CD14-positive monocyte (primary cell): ENCODE measurements at regions not wholly inside any gene's neighbourhood (a gene's known extent, or its start where the extent isn't known, plus 50 kb on each side); places are given as distances from the start of the nearest gene placed in this dataset.
"Not testable (repeated sequence)": the region's sequence is repeated elsewhere in the genome, so short reads cannot be mapped to it uniquely, and the experiment has no call there.

Experiments used
- DNase-seq, 3 donors: peaks; one replicate each; pipeline ENCODE4 v3.0.0-alpha.2; 2011 to 2022
- H2AFZ ChIP-seq: 2 replicates; pipeline ENCODE4 v1.6.0; 2012; ENCODE audit warnings: mild to moderate bottlenecking, low read depth, low read length, inconsistent platforms; ENCODE audit not compliant: insufficient read depth, poor library complexity, severe bottlenecking
- H3K27ac ChIP-seq, 2 donors: 1 replicate in 1 of 2; 2 replicates in 1 of 2; pipeline ENCODE4 v1.5.1; 2012 to 2013; ENCODE audit warnings: low read length in 2 of 2, control low read depth in 1 of 2, inconsistent platforms in 1 of 2, low read depth in 1 of 2, mild to moderate bottlenecking in 1 of 2
- H3K27me3 ChIP-seq, 2 donors: one replicate each; pipeline versions ENCODE4 v1.6.0 to v1.6.1; 2011 to 2013; ENCODE audit warnings: low read length in 2 of 2; ENCODE audit not compliant: control insufficient read depth in 2 of 2, insufficient read depth in 2 of 2
- H3K36me3 ChIP-seq, 2 donors: replicated peaks in 1 of 2; 1 replicate in 1 of 2; 2 replicates in 1 of 2; pipeline versions ENCODE4 v1.5.1 to v1.6.1; 2012 to 2013; ENCODE audit warnings: low read length in 2 of 2, control low read depth in 1 of 2, inconsistent platforms in 1 of 2, mild to moderate bottlenecking in 1 of 2; ENCODE audit not compliant: insufficient read depth in 2 of 2, control insufficient read depth in 1 of 2
- H3K4me1 ChIP-seq, 2 donors: 1 replicate in 1 of 2; 2 replicates in 1 of 2; pipeline versions ENCODE4 v1.5.1 to v1.6.1; 2012 to 2013; ENCODE audit warnings: low read length in 2 of 2, control low read depth in 1 of 2, inconsistent platforms in 1 of 2, mild to moderate bottlenecking in 1 of 2, moderate library complexity in 1 of 2; ENCODE audit not compliant: insufficient read depth in 2 of 2, control insufficient read depth in 1 of 2
- H3K4me2 ChIP-seq: replicated peaks from 2 replicates; pipeline ENCODE3; 2012; ENCODE audit warnings: low read length, moderate library complexity, mild to moderate bottlenecking; ENCODE audit not compliant: poor library complexity, severe bottlenecking; ENCODE audit errors: extremely low read depth
- H3K4me3 ChIP-seq, 3 experiments: fragments of 200-600 bp in 1 of 3; sonication (generic) in 1 of 3; replicated peaks in 1 of 3; 1 replicate in 2 of 3; 2 replicates in 1 of 3; pipeline ENCODE4 v1.5.1; 2011 to 2013; ENCODE audit warnings: low read length in 3 of 3, mild to moderate bottlenecking in 3 of 3, control low read depth in 2 of 3, low read depth in 2 of 3, inconsistent platforms in 1 of 3, moderate library complexity in 1 of 3
- H3K79me2 ChIP-seq: 2 replicates; pipeline ENCODE4 v1.6.0; 2012; ENCODE audit warnings: mild to moderate bottlenecking, control low read depth, inconsistent platforms, low read length, moderate library complexity; ENCODE audit not compliant: insufficient read depth
- H3K9ac ChIP-seq: 2 replicates; pipeline ENCODE4 v1.6.0; 2017; ENCODE audit warnings: low read length, mild to moderate bottlenecking; ENCODE audit not compliant: insufficient read depth, poor library complexity, severe bottlenecking
- H3K9me3 ChIP-seq, 2 donors: replicated peaks in 1 of 2; 1 replicate in 1 of 2; 2 replicates in 1 of 2; pipeline versions ENCODE4 v1.5.1 to v1.6.1; 2012 to 2013; ENCODE audit warnings: low read length in 2 of 2, control low read depth in 1 of 2; ENCODE audit not compliant: control insufficient read depth in 1 of 2, insufficient read depth in 1 of 2
- H4K20me1 ChIP-seq: 2 replicates; pipeline ENCODE4 v1.6.0; 2012; ENCODE audit warnings: mild to moderate bottlenecking, low read length, control low read depth, moderate library complexity; ENCODE audit not compliant: insufficient read depth
- H3K27ac Mint-ChIP-seq, 7 donors: one replicate each; pipeline ENCODE4 v1.8.0; 2020; ENCODE audit warnings: mild to moderate bottlenecking in 7 of 7, mixed read lengths in 7 of 7, moderate library complexity in 6 of 7, inconsistent platforms in 2 of 7
- H3K27me3 Mint-ChIP-seq, 3 donors: one replicate each; pipeline ENCODE4 v1.8.0; 2021 to 2022; ENCODE audit warnings: low read depth in 3 of 3, mild to moderate bottlenecking in 3 of 3, mixed read lengths in 3 of 3, moderate library complexity in 3 of 3, inconsistent platforms in 1 of 3
- H3K36me3 Mint-ChIP-seq, 2 donors: one replicate each; pipeline ENCODE4 v1.8.0; 2020; ENCODE audit warnings: mixed read lengths in 2 of 2, inconsistent platforms in 1 of 2, mild to moderate bottlenecking in 1 of 2
- H3K4me1 Mint-ChIP-seq: one replicate; pipeline ENCODE4 v1.8.0; 2020; ENCODE audit warnings: mild to moderate bottlenecking, mixed read lengths
- H3K4me3 Mint-ChIP-seq, 2 donors: one replicate each; pipeline ENCODE4 v1.8.0; 2020; ENCODE audit warnings: mild to moderate bottlenecking in 2 of 2, mixed read lengths in 2 of 2, moderate library complexity in 1 of 2
- H3K9me3 Mint-ChIP-seq, 7 donors: one replicate each; pipeline ENCODE4 v1.8.0; 2020 to 2022; ENCODE audit warnings: mixed read lengths in 7 of 7, mild to moderate bottlenecking in 6 of 7, moderate library complexity in 6 of 7, inconsistent platforms in 2 of 7
- WGBS: methylation state at CpG from one replicate; pipeline ENCODE4 v1.1.5; 2013; ENCODE audit warnings: missing lambda C conversion rate; ENCODE audit not compliant: insufficient coverage; 5-methylcytosine and 5-hydroxymethylcytosine counted together
- intact Hi-C, 2 donors: fragments of 100-400 bp; cut with micrococcal nuclease; formaldehyde crosslinking; loops; one replicate each; pipeline versions ENCODE4 v1.15.0 to v1.15.1; 2023
- TF ChIP-seq, protein P1 (sequence below): fragments of 200-600 bp; IDR thresholded peaks from one replicate; pipeline ENCODE4 v1.8.0; 2022; ENCODE audit warnings: antibody characterized with exemption, mild to moderate bottlenecking

DNA sequence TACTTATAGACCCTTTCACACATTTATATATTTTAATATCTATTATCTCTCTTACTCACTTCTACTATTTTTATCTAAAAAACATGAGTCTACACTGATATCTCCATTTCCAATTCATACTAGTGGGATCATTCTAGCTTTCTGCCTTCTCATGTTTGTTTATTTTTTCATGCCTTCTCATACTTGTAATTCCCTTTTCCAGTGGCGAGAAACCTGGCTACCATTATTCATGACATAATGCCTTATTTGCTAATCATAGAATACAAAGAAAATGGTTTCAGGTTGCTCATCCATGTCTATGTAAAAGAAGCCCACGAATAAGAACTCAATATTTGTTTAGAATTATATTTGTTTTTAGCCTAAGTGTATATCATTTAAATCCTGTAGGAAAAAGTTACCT, 232.7 kb upstream of the ACTBL2 start:
- H3K36me3 ChIP-seq, result no peaks in the 10 kb centered on the region
- no peak for DNase-seq
- no peak overlapping the region for H2AFZ ChIP-seq
- peaks cover 0 to 3% of the 10 kb centered on the region in 2 donors for H3K9me3 ChIP-seq
- H3K27me3 ChIP-seq, result no peaks in the 10 kb centered on the region
- peaks cover 0 to 1% (median 0%) of the 10 kb centered on the region in 3 donors for H3K27me3 Mint-ChIP-seq
- H3K79me2 ChIP-seq, result no peaks in the 10 kb centered on the region
- no peaks in the 10 kb centered on the region for H3K4me1 ChIP-seq
- no peak overlapping the region for H3K4me2 ChIP-seq
- H3K9ac ChIP-seq, result no peak overlapping the region
- no peak overlapping the region for H3K4me3 ChIP-seq
- no peaks in the 10 kb centered on the region for H3K4me1 Mint-ChIP-seq
- no peak overlapping the region for H3K4me3 Mint-ChIP-seq
- TF ChIP-seq, protein P1, sequence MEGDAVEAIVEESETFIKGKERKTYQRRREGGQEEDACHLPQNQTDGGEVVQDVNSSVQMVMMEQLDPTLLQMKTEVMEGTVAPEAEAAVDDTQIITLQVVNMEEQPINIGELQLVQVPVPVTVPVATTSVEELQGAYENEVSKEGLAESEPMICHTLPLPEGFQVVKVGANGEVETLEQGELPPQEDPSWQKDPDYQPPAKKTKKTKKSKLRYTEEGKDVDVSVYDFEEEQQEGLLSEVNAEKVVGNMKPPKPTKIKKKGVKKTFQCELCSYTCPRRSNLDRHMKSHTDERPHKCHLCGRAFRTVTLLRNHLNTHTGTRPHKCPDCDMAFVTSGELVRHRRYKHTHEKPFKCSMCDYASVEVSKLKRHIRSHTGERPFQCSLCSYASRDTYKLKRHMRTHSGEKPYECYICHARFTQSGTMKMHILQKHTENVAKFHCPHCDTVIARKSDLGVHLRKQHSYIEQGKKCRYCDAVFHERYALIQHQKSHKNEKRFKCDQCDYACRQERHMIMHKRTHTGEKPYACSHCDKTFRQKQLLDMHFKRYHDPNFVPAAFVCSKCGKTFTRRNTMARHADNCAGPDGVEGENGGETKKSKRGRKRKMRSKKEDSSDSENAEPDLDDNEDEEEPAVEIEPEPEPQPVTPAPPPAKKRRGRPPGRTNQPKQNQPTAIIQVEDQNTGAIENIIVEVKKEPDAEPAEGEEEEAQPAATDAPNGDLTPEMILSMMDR, result no peak
- H3K27ac Mint-ChIP-seq, result no peak overlapping the region
- no peaks in the 10 kb centered on the region for H4K20me1 ChIP-seq
- peaks cover 0 to 3% (median 1%) of the 10 kb centered on the region in 7 donors for H3K9me3 Mint-ChIP-seq
- WGBS, result no CpG with 5 or more reads among the region's 2 CpGs
- H3K27ac ChIP-seq, result no peak overlapping the region
- no peaks in the 10 kb centered on the region for H3K36me3 Mint-ChIP-seq
- intact Hi-C loops, result no loop called here

DNA sequence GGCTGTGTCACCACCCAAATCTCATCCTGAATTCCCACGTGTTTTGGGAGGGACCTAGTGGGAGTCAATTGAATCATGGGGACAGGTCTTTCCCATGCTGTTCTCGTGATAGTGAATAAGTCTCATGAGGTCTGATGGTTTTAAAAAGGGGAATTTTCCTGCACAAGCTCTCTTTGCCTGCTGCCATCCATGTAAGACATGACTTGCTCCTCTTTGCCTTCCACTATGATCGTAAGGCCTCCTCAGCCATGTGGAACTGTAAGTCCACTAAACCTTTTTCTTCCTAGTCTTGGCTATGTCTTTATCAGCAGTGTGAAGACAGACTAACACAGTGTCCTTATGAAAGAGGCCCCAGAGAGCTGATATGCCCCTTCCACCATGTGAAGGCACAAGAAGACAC, 230.9 kb upstream of the ACTBL2 start:
- H3K4me2 ChIP-seq, H3K9me3 ChIP-seq, H3K36me3 Mint-ChIP-seq, H3K27ac Mint-ChIP-seq, H3K4me3 Mint-ChIP-seq, H3K36me3 ChIP-seq, H3K9ac ChIP-seq, H3K27me3 Mint-ChIP-seq, H3K4me3 ChIP-seq, H3K27me3 ChIP-seq, H2AFZ ChIP-seq, DNase-seq, H3K9me3 Mint-ChIP-seq, H3K79me2 ChIP-seq, H3K4me1 Mint-ChIP-seq, H3K4me1 ChIP-seq, H3K27ac ChIP-seq, H4K20me1 ChIP-seq, intact Hi-C loops: not testable (repeated sequence)
- 86% methylated on average over 1 of the region's 3 CpGs for WGBS
